22Rv1 (cell line): ENCODE measurements at regions not wholly inside any gene's neighbourhood (a gene's known extent, or its start where the extent isn't known, plus 50 kb on each side); places are given as distances from the start of the nearest gene placed in this dataset.
"Not testable (repeated sequence)": the region's sequence is repeated elsewhere in the genome, so short reads cannot be mapped to it uniquely, and the experiment has no call there.

Source experiments
- H3K27ac ChIP-seq: fragments of 450-650 bp; 2 replicates; pipeline ENCODE4 v1.5.1; 2017
- CTCF ChIP-seq: fragments of 450-650 bp; IDR thresholded peaks from 2 replicates; pipeline ENCODE4 v1.5.1; 2017; ENCODE audit warnings: mild to moderate bottlenecking
- ZFX ChIP-seq: fragments of 450-650 bp; IDR thresholded peaks from 2 replicates; pipeline ENCODE4 v1.6.1; 2017; ENCODE audit warnings: antibody characterized with exemption, borderline replicate concordance

GRCh38 chr12:84492351-84492883 lies 420.2 kb downstream of the SLC6A15 start:
- TF ChIP-seq ZFX (no peak), CTCF (no peak)
- H3K27ac ChIP-seq, result no peak overlapping the region

GRCh38 chr12:84484798-84485197 lies 427.8 kb downstream of the SLC6A15 start:
- TF ChIP-seq ZFX (no peak), CTCF (no peak)
- no peak overlapping the region for H3K27ac ChIP-seq

GRCh38 chr12:84480803-84481202 lies 431.8 kb downstream of the SLC6A15 start:
- TF ChIP-seq ZFX (no peak), CTCF (no peak)
- no peak overlapping the region for H3K27ac ChIP-seq

GRCh38 chr12:84470361-84470760 lies 442.2 kb downstream of the SLC6A15 start:
- H3K27ac ChIP-seq, result no peak overlapping the region
- no peak for TF ChIP-seq ZFX
- no peak for TF ChIP-seq CTCF

GRCh38 chr12:84464616-84465015 lies 448.0 kb downstream of the SLC6A15 start:
- H3K27ac ChIP-seq, result no peak overlapping the region
- TF ChIP-seq ZFX, result no peak
- TF ChIP-seq CTCF, result no peak

- no peak overlapping the region for H3K27ac ChIP-seq
- TF ChIP-seq CTCF (no peak), ZFX (no peak)
Measured at GRCh38 chr12:84463741-84464495, 448.7 kb downstream of the SLC6A15 start.

GRCh38 chr12:84455598-84455997 lies 457.0 kb downstream of the SLC6A15 start:
- H3K27ac ChIP-seq, result no peak overlapping the region
- no peak for TF ChIP-seq ZFX
- no peak for TF ChIP-seq CTCF

GRCh38 chr12:84446478-84446877 lies 466.1 kb downstream of the SLC6A15 start:
- not testable (repeated sequence) for H3K27ac ChIP-seq
